H1 (cell line): ENCODE measurements at regions not wholly inside any gene's neighbourhood (a gene's known extent, or its start where the extent isn't known, plus 50 kb on each side); places are given as distances from the start of the nearest gene placed in this dataset.

ENCODE experiments used
- CTCF ChIA-PET: fragments of 300-600 bp; sonication (Branson Sonifier 250); formaldehyde crosslinking; loops from one replicate; lab custom pipeline; 2021; ENCODE audit not compliant: partially characterized antibody; lab: Charles Lee
- POLR2A ChIA-PET: fragments of 300-600 bp; sonication (Branson Sonifier 250); formaldehyde crosslinking; loops from one replicate; lab custom pipeline; 2021; ENCODE audit warnings: inconsistent platforms; ENCODE audit not compliant: partially characterized antibody; lab: Charles Lee
- DNase-seq, 2 experiments: peaks; one replicate each; pipeline versions ENCODE4 v3.0.0 to v3.0.0-alpha.2; 2010 to 2022; ENCODE audit warnings: low spot score in 2 of 2, low read depth in 1 of 2, mixed read lengths in 1 of 2
- FAIRE-seq: peaks from 2 replicates; lab custom pipeline; 2011; peaks lifted over from hg19 to GRCh38; lab: Jason Lieb, UNC
- H2AFZ ChIP-seq: 2 replicates; pipeline ENCODE4 v1.8.1; 2012; ENCODE audit warnings: low read length, inconsistent platforms
- H2AK5ac ChIP-seq: 2 replicates; pipeline ENCODE4 v1.6.1; 2013; ENCODE audit warnings: low read depth, low read length
- H2BK120ac ChIP-seq: replicated peaks from 2 replicates; pipeline ENCODE3; 2013; ENCODE audit warnings: low read depth, low read length, inconsistent platforms
- H2BK12ac ChIP-seq: 2 replicates; pipeline ENCODE4 v1.6.1; 2013; ENCODE audit warnings: low read depth, low read length
- H2BK15ac ChIP-seq: 2 replicates; pipeline ENCODE4 v1.6.1; 2013; ENCODE audit warnings: low read length
- H2BK20ac ChIP-seq: 2 replicates; pipeline ENCODE4 v1.6.1; 2013; ENCODE audit warnings: low read length
- H2BK5ac ChIP-seq: 2 replicates; pipeline ENCODE4 v1.6.1; 2013; ENCODE audit warnings: low read depth, low read length
- H3K14ac ChIP-seq: 2 replicates; pipeline ENCODE4 v1.6.1; 2013; ENCODE audit warnings: inconsistent platforms; ENCODE audit not compliant: insufficient read length
- H3K18ac ChIP-seq: 2 replicates; pipeline ENCODE4 v1.6.1; 2013; ENCODE audit warnings: low read length; ENCODE audit errors: extremely low read depth
- H3K23ac ChIP-seq: 2 replicates; pipeline ENCODE4 v1.6.1; 2013; ENCODE audit warnings: inconsistent platforms; ENCODE audit not compliant: insufficient read length
- H3K23me2 ChIP-seq: 2 replicates; pipeline ENCODE4 v1.6.1; 2013; ENCODE audit warnings: low read depth, low read length
- H3K27ac ChIP-seq: 2 replicates; pipeline ENCODE4 v1.6.1; 2011; ENCODE audit warnings: low read depth, low read length, inconsistent platforms
- H3K27me3 ChIP-seq, 4 experiments: replicated peaks in 1 of 4; 1 replicate in 1 of 4; 2 replicates in 3 of 4; pipeline versions ENCODE4 v1.6.1 to v1.8.1; 2011 to 2013; ENCODE audit warnings: low read length in 3 of 4, mild to moderate bottlenecking in 3 of 4, inconsistent platforms in 2 of 4, mixed read lengths in 2 of 4, moderate library complexity in 1 of 4; ENCODE audit not compliant: control insufficient read depth in 3 of 4, insufficient read depth in 3 of 4; ENCODE audit errors: extremely low read depth in 1 of 4
- H3K36me3 ChIP-seq, 4 experiments: 2 replicates each; pipeline versions ENCODE4 v1.6.1 to v1.8.1; 2011 to 2013; ENCODE audit warnings: mild to moderate bottlenecking in 4 of 4, low read length in 3 of 4, moderate library complexity in 2 of 4, control low read depth in 1 of 4, inconsistent platforms in 1 of 4; ENCODE audit not compliant: insufficient read depth in 4 of 4, control insufficient read depth in 2 of 4
- H3K4ac ChIP-seq: replicated peaks from 2 replicates; pipeline ENCODE3; 2013; ENCODE audit warnings: low read length, low read depth, mixed read lengths, inconsistent platforms; ENCODE audit not compliant: insufficient read length
- H3K4me1 ChIP-seq, 4 experiments: replicated peaks in 1 of 4; 1 replicate in 1 of 4; 2 replicates in 3 of 4; pipeline versions ENCODE4 v1.6.1 to v1.8.1; 2011 to 2013; ENCODE audit warnings: low read length in 3 of 4, inconsistent platforms in 2 of 4, mixed read lengths in 1 of 4; ENCODE audit not compliant: insufficient read depth in 4 of 4, control insufficient read depth in 3 of 4
- H3K4me2 ChIP-seq, 2 experiments: 2 replicates each; pipeline versions ENCODE4 v1.6.1 to v1.8.1; 2011 to 2013; ENCODE audit warnings: low read depth in 2 of 2, low read length in 2 of 2, control low read depth in 1 of 2, inconsistent platforms in 1 of 2, mild to moderate bottlenecking in 1 of 2; ENCODE audit not compliant: insufficient read depth in 1 of 2
- H3K4me3 ChIP-seq, 4 experiments: fragments of 200-600, 300-600 bp in 1 of 4; sonication (generic), shearing (Covaris generic), sonication (Bioruptor Twin) in 1 of 4; 2 replicates each; pipeline versions ENCODE4 v1.5.1 to v1.8.1; 2011 to 2016; ENCODE audit warnings: low read length in 4 of 4, low read depth in 3 of 4, control low read depth in 2 of 4, inconsistent platforms in 2 of 4, mild to moderate bottlenecking in 2 of 4, mixed read lengths in 1 of 4, moderate library complexity in 1 of 4; ENCODE audit not compliant: insufficient read depth in 2 of 4; ENCODE audit errors: extremely low read depth in 1 of 4
- H3K56ac ChIP-seq: replicated peaks from 2 replicates; pipeline ENCODE3; 2013; ENCODE audit warnings: low read depth, mild to moderate bottlenecking, mixed read lengths, low read length, inconsistent platforms; ENCODE audit not compliant: insufficient read length
- H3K79me1 ChIP-seq: 2 replicates; pipeline ENCODE4 v1.6.1; 2013; ENCODE audit warnings: low read depth, low read length, control low read depth
- H3K79me2 ChIP-seq, 2 experiments: 2 replicates each; pipeline versions ENCODE4 v1.6.1 to v1.8.1; 2012 to 2013; ENCODE audit warnings: low read length in 2 of 2, mild to moderate bottlenecking in 2 of 2, inconsistent platforms in 1 of 2; ENCODE audit not compliant: insufficient read depth in 2 of 2, control insufficient read depth in 1 of 2
- H3K9ac ChIP-seq, 4 experiments: replicated peaks in 1 of 4; 1 replicate in 1 of 4; 2 replicates in 3 of 4; pipeline versions ENCODE4 v1.6.1 to v1.8.1; 2011 to 2013; ENCODE audit warnings: low read depth in 3 of 4, low read length in 3 of 4, control low read depth in 2 of 4, mild to moderate bottlenecking in 2 of 4, moderate library complexity in 2 of 4, inconsistent platforms in 1 of 4; ENCODE audit errors: extremely low read depth in 1 of 4
- H3K9me3 ChIP-seq, 2 experiments: 2 replicates each; pipeline versions ENCODE4 v1.6.1 to v1.8.1; 2012 to 2013; ENCODE audit warnings: mild to moderate bottlenecking in 2 of 2, moderate library complexity in 2 of 2, control low read depth in 1 of 2, inconsistent platforms in 1 of 2, low read depth in 1 of 2, low read length in 1 of 2, mixed read lengths in 1 of 2; ENCODE audit not compliant: insufficient read depth in 2 of 2
- H4K20me1 ChIP-seq, 2 experiments: replicated peaks in 1 of 2; 2 replicates each; pipeline versions ENCODE3 to v1.8.1; 2011 to 2013; ENCODE audit warnings: inconsistent platforms in 2 of 2, low read length in 2 of 2, mild to moderate bottlenecking in 1 of 2; ENCODE audit not compliant: insufficient read depth in 2 of 2, control insufficient read depth in 1 of 2
- H4K5ac ChIP-seq: 2 replicates; pipeline ENCODE4 v1.6.1; 2013; ENCODE audit warnings: low read length, low read depth, mixed read lengths, inconsistent platforms; ENCODE audit not compliant: insufficient read length
- H4K8ac ChIP-seq: 2 replicates; pipeline ENCODE4 v1.8.0; 2013; ENCODE audit warnings: mild to moderate bottlenecking, moderate library complexity, low read length, inconsistent platforms; ENCODE audit not compliant: insufficient read depth; ENCODE audit errors: extremely low read depth
- H4K91ac ChIP-seq: replicated peaks from 2 replicates; pipeline ENCODE3; 2013; ENCODE audit warnings: low read length, mixed read lengths, inconsistent platforms; ENCODE audit not compliant: insufficient read length
- CREB1 ChIP-seq: IDR thresholded peaks from 2 replicates; pipeline ENCODE4 v1.6.1; 2012; ENCODE audit warnings: inconsistent platforms
- GTF2F1 ChIP-seq: IDR thresholded peaks from 2 replicates; pipeline ENCODE4 v1.6.1; 2012; ENCODE audit warnings: low read depth, low read length, improper control_type of control experiment, borderline replicate concordance
- KDM5A ChIP-seq: fragments of 200-600 bp; IDR thresholded peaks from 2 replicates; pipeline ENCODE4 v1.7.1; 2012; ENCODE audit warnings: mild to moderate bottlenecking, low read length, inconsistent platforms, mixed read lengths
- NRF1 ChIP-seq: IDR thresholded peaks from 2 replicates; pipeline ENCODE4 v1.6.1; 2011; ENCODE audit warnings: mild to moderate bottlenecking, low read depth, low read length, improper control_type of control experiment
- POU5F1 ChIP-seq: IDR thresholded peaks from 2 replicates; pipeline ENCODE4 v1.6.1; 2011; ENCODE audit warnings: low read depth, mild to moderate bottlenecking, low read length, moderate library complexity
- SRF ChIP-seq: IDR thresholded peaks from 2 replicates; pipeline ENCODE4 v1.6.1; 2011; ENCODE audit warnings: mild to moderate bottlenecking, low read depth, low read length, moderate library complexity
- TBP ChIP-seq: IDR thresholded peaks from 2 replicates; pipeline ENCODE4 v1.6.1; 2011; ENCODE audit warnings: low read depth, low read length, improper control_type of control experiment
- WGBS, 2 experiments: shearing (Covaris generic) in 1 of 2; methylation state at CpG; one replicate each; pipeline versions ENCODE4 v1.1.6 to v1.1.7; 2013 to 2015; ENCODE audit warnings: low lambda C conversion rate in 2 of 2, mixed read lengths in 2 of 2, inconsistent platforms in 1 of 2, low coverage in 1 of 2, missing lambda C conversion rate in 1 of 2; ENCODE audit not compliant: insufficient replicate concordance in 2 of 2, insufficient coverage in 1 of 2, insufficient read length in 1 of 2; ENCODE audit errors: extremely low coverage in 1 of 2, missing lambda C conversion rate in 1 of 2; 5-methylcytosine and 5-hydroxymethylcytosine counted together

- Histone ChIP-seq H2AFZ (no peak overlapping the region), H4K8ac (no peak overlapping the region), H3K27me3 (0 out of 7 replicates have a peak, but pooled peaks cover 0 to 1% (median 0%) of the 10 kb centered on the region in 4 experiments), H3K23ac (no peak overlapping the region), H3K56ac (no peak overlapping the region), H2BK12ac (no peak overlapping the region), H2BK5ac (peak overlapping the region; percentile 28; the same call in 1 of the 2 replicates), H3K4me2 (no peak overlapping the region), H3K79me1 (no peaks in the 10 kb centered on the region), H4K5ac (no peak overlapping the region), H2AK5ac (no peak overlapping the region), H4K20me1 (no peaks in the 10 kb centered on the region), H3K18ac (no peak overlapping the region), H3K79me2 (no peaks in the 10 kb centered on the region), H3K23me2 (peaks cover 3% of the 10 kb centered on the region; the same call in 1 of the 2 replicates), H3K14ac (no peak overlapping the region), H3K9ac (no peak overlapping the region), H3K4me3 (no peak overlapping the region), H3K27ac (no peak overlapping the region), H2BK120ac (no peak overlapping the region), H4K91ac (no peak overlapping the region), H3K4ac (peak overlapping the region; percentile 5), H3K36me3 (no peaks in the 10 kb centered on the region), H3K4me1 (0 out of 7 replicates have a peak, but pooled peaks cover 0 to under 1% (median 0%) of the 10 kb centered on the region in 4 experiments), H2BK20ac (peak overlapping the region; percentile 26; the same call in 1 of the 2 replicates), H3K9me3 (no peaks in the 10 kb centered on the region), H2BK15ac (peak overlapping the region; percentile 1; the same call in 1 of the 2 replicates)
- FAIRE-seq (no peak), DNase-seq (no peak)
- 94% methylated on average over 6 of the region's 6 CpGs; no CpG with 5 or more reads in 1 of the 2 experiments for whole genome bisulfite sequencing, 2 experiments
- POLR2A ChIA-PET, result interaction anchor here (0.9 kb wide), 1 partner anchor 18 kb away, joined by 3 read pairs; no protein-coding TSS in a partner anchor
- CTCF ChIA-PET, result interaction anchor here (0.7 kb wide), 1 partner anchor 10 kb away, joined by 3 read pairs; no protein-coding TSS in a partner anchor
- TF ChIP-seq CREB1 (no peak), POU5F1 (no peak), SRF (no peak), GTF2F1 (no peak), TBP (no peak), KDM5A (no peak), NRF1 (no peak)
These were observed 60.1 kb upstream of the MLN start for GRCh38 chr6:33863723-33864440.
